Ishikawa (cell line): ENCODE measurements at regions not wholly inside any gene's neighbourhood (a gene's known extent, or its start where the extent isn't known, plus 50 kb on each side); places are given as distances from the start of the nearest gene placed in this dataset.

Source experiments
- CEBPB ChIP-seq: IDR thresholded peaks from 2 replicates; pipeline ENCODE4 v1.6.1; 2012
- CREB1 ChIP-seq: IDR thresholded peaks from 2 replicates; pipeline ENCODE4 v1.6.1; 2012; ENCODE audit warnings: low read depth
- EGR1 ChIP-seq: IDR thresholded peaks from 2 replicates; pipeline ENCODE4 v1.6.1; 2012
- EP300 ChIP-seq: IDR thresholded peaks from 2 replicates; pipeline ENCODE4 v1.6.1; 2012; ENCODE audit warnings: borderline replicate concordance
- FOXM1 ChIP-seq: IDR thresholded peaks from 2 replicates; pipeline ENCODE4 v1.6.1; 2012; ENCODE audit warnings: low read depth, borderline replicate concordance
- NFIC ChIP-seq: IDR thresholded peaks from 2 replicates; pipeline ENCODE4 v1.6.1; 2012
- RAD21 ChIP-seq: IDR thresholded peaks from 2 replicates; pipeline ENCODE4 v1.6.1; 2012; ENCODE audit warnings: low read depth
- TAF1 ChIP-seq: IDR thresholded peaks from 2 replicates; pipeline ENCODE4 v1.6.1; 2012; ENCODE audit warnings: low read depth, mild to moderate bottlenecking
- TCF12 ChIP-seq: IDR thresholded peaks from 2 replicates; pipeline ENCODE4 v1.6.1; 2012; ENCODE audit warnings: low read depth
- TEAD4 ChIP-seq: IDR thresholded peaks from 2 replicates; pipeline ENCODE4 v1.6.1; 2012
- YY1 ChIP-seq: IDR thresholded peaks from 2 replicates; pipeline ENCODE4 v1.6.1; 2012; ENCODE audit warnings: low read depth
- ZBTB7A ChIP-seq: IDR thresholded peaks from 2 replicates; pipeline ENCODE4 v1.6.1; 2012; ENCODE audit warnings: low read depth
- TF ChIP-seq, protein P1 (sequence below): IDR thresholded peaks from 2 replicates; pipeline ENCODE4 v1.6.1; 2012
- TF ChIP-seq, protein P2 (sequence below): IDR thresholded peaks from 2 replicates; pipeline ENCODE4 v1.6.1; 2012
- TF ChIP-seq, protein P3 (sequence below): IDR thresholded peaks from 2 replicates; pipeline ENCODE4 v1.6.1; 2012; ENCODE audit warnings: low read depth, mild to moderate bottlenecking

DNA sequence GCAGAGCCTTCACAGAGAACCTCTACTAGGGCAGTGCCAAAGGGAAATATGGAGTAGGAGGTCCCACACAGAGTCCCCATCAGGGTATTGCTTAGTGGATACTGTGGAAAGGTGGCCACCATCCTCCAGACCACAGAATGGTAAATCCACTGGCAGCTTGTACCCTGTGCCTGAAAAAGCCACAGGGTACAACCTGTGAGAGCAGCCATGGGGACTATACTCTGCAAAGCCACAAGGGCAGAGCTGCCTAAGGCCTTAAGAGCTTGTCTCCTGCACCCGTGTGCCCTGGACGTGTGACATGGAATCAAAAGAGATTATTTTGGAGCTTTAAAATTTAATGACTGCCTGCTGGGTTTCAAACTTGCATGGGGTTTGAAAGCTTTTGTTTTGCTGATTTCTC is 118.0 kb upstream of the SEC14L1 start:
- TF ChIP-seq, protein P1, sequence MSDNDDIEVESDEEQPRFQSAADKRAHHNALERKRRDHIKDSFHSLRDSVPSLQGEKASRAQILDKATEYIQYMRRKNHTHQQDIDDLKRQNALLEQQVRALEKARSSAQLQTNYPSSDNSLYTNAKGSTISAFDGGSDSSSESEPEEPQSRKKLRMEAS = no peak
- TF ChIP-seq, protein P2, sequence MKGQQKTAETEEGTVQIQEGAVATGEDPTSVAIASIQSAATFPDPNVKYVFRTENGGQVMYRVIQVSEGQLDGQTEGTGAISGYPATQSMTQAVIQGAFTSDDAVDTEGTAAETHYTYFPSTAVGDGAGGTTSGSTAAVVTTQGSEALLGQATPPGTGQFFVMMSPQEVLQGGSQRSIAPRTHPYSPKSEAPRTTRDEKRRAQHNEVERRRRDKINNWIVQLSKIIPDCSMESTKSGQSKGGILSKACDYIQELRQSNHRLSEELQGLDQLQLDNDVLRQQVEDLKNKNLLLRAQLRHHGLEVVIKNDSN = no peak
- TF ChIP-seq TEAD4 (no peak), TAF1 (no peak), FOXM1 (no peak), EGR1 (no peak), RAD21 (no peak), CREB1 (no peak), EP300 (no peak), ZBTB7A (no peak)

DNA sequence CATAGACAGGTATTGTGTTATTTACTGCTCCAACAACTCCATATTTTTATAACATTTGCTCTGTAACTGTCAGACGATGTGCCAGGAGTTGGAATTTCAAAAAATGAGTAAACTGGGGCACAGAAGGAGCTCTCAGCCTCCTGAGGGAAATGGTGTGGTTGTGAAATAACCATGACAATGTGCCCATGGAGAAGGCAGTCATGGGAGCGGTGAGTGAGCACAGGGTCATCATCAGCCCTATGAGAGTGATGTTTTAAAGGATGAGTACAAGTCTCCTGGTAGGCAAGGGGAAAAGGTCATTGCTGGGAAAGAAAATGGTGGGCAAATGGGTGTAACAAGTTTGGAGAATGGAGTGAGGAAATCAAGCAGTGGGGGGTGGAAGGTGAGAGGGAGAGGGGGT is 115.0 kb upstream of the SEC14L1 start:
- TF ChIP-seq YY1 (no peak), CREB1 (no peak), TEAD4 (no peak), TCF12 (no peak), FOXM1 (no peak), TAF1 (no peak), EGR1 (no peak), EP300 (no peak), NFIC (no peak), CEBPB (no peak), ZBTB7A (no peak)
- TF ChIP-seq, protein P2 = no peak
- TF ChIP-seq, protein P1 = no peak
- TF ChIP-seq, protein P3, sequence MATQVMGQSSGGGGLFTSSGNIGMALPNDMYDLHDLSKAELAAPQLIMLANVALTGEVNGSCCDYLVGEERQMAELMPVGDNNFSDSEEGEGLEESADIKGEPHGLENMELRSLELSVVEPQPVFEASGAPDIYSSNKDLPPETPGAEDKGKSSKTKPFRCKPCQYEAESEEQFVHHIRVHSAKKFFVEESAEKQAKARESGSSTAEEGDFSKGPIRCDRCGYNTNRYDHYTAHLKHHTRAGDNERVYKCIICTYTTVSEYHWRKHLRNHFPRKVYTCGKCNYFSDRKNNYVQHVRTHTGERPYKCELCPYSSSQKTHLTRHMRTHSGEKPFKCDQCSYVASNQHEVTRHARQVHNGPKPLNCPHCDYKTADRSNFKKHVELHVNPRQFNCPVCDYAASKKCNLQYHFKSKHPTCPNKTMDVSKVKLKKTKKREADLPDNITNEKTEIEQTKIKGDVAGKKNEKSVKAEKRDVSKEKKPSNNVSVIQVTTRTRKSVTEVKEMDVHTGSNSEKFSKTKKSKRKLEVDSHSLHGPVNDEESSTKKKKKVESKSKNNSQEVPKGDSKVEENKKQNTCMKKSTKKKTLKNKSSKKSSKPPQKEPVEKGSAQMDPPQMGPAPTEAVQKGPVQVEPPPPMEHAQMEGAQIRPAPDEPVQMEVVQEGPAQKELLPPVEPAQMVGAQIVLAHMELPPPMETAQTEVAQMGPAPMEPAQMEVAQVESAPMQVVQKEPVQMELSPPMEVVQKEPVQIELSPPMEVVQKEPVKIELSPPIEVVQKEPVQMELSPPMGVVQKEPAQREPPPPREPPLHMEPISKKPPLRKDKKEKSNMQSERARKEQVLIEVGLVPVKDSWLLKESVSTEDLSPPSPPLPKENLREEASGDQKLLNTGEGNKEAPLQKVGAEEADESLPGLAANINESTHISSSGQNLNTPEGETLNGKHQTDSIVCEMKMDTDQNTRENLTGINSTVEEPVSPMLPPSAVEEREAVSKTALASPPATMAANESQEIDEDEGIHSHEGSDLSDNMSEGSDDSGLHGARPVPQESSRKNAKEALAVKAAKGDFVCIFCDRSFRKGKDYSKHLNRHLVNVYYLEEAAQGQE = no peak

DNA sequence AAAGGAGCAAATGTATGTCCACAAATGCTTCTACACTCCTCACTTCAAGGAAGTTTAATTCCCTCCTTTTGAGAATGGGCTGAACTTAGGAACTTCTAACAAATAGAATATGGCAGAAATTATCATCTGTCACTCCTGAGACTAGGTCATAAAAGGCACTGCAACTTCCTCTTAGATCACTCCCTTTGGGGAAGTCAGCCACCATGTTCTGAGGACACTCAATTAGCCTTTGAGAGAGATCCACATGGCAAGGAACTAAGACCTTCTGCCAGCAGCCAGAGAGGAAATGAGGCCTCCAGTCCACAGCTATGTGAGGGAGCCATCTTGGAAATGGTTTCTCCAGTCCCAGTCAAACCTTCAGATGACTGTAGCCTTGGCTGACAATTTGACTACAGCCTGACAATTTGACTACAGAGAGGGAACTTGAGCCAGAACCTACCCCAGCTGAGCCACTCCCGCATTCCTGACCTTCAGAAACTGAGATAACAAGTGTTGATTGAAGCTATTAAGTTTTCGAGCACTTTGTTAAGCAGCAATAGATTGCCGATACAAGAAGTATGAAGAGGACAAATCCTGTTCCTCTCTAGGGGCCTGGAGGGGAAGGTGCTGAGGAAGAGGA is 113.4 kb upstream of the SEC14L1 start:
- no peak for TF ChIP-seq EP300
- TF ChIP-seq, protein P2 = no peak
- no peak for TF ChIP-seq EGR1
- no peak for TF ChIP-seq RAD21
- TF ChIP-seq FOXM1 = no peak
- TF ChIP-seq CREB1 = no peak
- TF ChIP-seq, protein P3 = no peak
- TF ChIP-seq YY1 = no peak
- TF ChIP-seq TEAD4 = no peak
- no peak for TF ChIP-seq NFIC
- no peak for TF ChIP-seq TCF12
- TF ChIP-seq TAF1 = no peak
- TF ChIP-seq, protein P1 = no peak
- TF ChIP-seq ZBTB7A = no peak
- no peak for TF ChIP-seq CEBPB

DNA sequence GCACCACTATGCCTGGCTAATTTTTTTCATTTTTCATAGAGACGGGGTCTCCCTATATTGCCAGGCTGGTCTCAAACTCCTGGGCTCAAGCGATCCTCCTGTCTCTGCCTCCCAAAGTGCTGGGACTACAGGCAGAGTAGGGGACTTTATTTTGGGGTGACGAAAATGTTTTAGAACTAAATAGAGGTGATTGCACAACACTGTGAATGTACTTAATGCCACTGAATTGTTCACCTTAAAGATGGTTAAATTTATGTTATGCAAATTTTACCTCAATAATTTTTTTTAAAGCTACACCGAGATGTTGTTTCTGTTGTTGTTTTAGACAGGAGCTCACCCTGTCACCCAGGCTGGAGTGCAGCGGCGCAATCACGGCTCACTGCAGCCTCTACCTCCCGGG is 111.9 kb upstream of the SEC14L1 start:
- TF ChIP-seq, protein P2 = no peak
- TF ChIP-seq, protein P1 = no peak
- TF ChIP-seq FOXM1 (no peak), CEBPB (peak; percentile 21; the same call in 1 of the 2 replicates), YY1 (no peak), TAF1 (no peak)

DNA sequence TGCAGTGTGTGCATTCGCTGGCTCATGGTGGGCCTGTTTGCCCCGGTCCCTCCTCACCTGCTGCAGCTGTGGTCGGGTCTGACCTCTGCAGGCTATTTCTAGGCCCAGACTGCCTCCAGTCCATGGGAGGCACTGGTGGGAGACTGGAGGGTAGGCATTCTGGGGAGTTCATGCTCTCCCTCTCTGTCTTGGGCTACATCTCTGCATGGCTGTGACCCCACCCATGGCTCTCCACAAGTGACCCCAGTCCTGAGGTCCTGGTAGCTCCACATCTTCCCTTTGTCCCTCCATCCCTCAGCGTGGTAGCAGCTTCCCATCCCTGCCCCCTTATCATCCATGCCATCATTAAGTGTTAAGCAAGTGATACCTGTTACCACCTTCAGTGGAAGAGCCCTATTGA is 107.8 kb upstream of the SEC14L1 start:
- TF ChIP-seq FOXM1 (no peak), TEAD4 (no peak), TAF1 (no peak), ZBTB7A (no peak), YY1 (no peak), EP300 (no peak), TCF12 (no peak), NFIC (no peak)
- TF ChIP-seq, protein P1 = no peak
